ENCODE measurements at regions not wholly inside any gene's neighbourhood (a gene's known extent, or its start where the extent isn't known, plus 50 kb on each side); places are given as distances from the start of the nearest gene placed in this dataset.

DNA sequence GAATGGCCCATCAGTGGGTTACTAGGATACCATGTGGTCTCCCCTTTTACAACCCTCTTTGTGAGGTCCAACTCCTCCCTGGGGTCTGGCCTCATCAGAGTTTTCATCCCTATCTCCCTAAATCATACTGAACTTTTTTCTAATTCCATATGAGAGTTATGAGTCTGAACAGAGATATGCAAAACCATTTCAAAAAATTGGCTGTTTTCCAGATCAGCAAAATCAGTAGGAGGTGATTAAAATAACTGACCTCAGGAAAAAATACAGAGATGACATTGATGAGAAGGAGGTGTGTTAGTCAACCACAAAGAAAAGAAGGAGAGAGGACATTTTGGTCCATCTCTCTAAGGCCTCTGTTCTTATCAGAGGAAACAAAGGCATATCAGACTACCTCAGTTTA lies 200.8 kb upstream of the CFAP20DC start:
- TF ChIP-seq CHD2 (IDR thresholded peaks at IDR 0.05; ENCODE audit: low read length, partially characterized antibody): no peak
- TF ChIP-seq, protein P1, sequence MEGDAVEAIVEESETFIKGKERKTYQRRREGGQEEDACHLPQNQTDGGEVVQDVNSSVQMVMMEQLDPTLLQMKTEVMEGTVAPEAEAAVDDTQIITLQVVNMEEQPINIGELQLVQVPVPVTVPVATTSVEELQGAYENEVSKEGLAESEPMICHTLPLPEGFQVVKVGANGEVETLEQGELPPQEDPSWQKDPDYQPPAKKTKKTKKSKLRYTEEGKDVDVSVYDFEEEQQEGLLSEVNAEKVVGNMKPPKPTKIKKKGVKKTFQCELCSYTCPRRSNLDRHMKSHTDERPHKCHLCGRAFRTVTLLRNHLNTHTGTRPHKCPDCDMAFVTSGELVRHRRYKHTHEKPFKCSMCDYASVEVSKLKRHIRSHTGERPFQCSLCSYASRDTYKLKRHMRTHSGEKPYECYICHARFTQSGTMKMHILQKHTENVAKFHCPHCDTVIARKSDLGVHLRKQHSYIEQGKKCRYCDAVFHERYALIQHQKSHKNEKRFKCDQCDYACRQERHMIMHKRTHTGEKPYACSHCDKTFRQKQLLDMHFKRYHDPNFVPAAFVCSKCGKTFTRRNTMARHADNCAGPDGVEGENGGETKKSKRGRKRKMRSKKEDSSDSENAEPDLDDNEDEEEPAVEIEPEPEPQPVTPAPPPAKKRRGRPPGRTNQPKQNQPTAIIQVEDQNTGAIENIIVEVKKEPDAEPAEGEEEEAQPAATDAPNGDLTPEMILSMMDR (IDR thresholded peaks at IDR 0.05): no peak
